Activated naive CD4-positive, alpha-beta T cell treated with anti-CD3 and anti-CD28 coated beads, Interleukin-2, amount 10 ng/mL, durations not matched to agents 7 days and 5 days (primary cell): ENCODE measurements at regions not wholly inside any gene's neighbourhood (a gene's known extent, or its start where the extent isn't known, plus 50 kb on each side); places are given as distances from the start of the nearest gene placed in this dataset.

Source experiments
- CTCF ChIA-PET: fragments of 350-600 bp; sonication (Branson Sonifier 250); formaldehyde crosslinking; loops from one replicate; lab custom pipeline; 2021; ENCODE audit warnings: antibody characterized with exemption; lab: Charles Lee
- DNase-seq: peaks from one replicate; pipeline ENCODE4 v3.0.0-alpha.2; 2020
- H3K27ac Mint-ChIP-seq: one replicate; pipeline ENCODE4 v1.8.0; 2021; ENCODE audit warnings: mild to moderate bottlenecking, moderate library complexity, mixed read lengths
- H3K27me3 Mint-ChIP-seq: one replicate; pipeline ENCODE4 v1.8.0; 2021; ENCODE audit warnings: mild to moderate bottlenecking, mixed read lengths
- H3K36me3 Mint-ChIP-seq: one replicate; pipeline ENCODE4 v1.8.0; 2021; ENCODE audit warnings: mixed read lengths
- H3K4me1 Mint-ChIP-seq: one replicate; pipeline ENCODE4 v1.8.0; 2021; ENCODE audit warnings: mixed read lengths
- H3K4me3 Mint-ChIP-seq: one replicate; pipeline ENCODE4 v1.8.0; 2021; ENCODE audit warnings: mild to moderate bottlenecking, moderate library complexity, mixed read lengths
- H3K9me3 Mint-ChIP-seq: one replicate; pipeline ENCODE4 v1.8.0; 2021; ENCODE audit warnings: mixed read lengths

DNA sequence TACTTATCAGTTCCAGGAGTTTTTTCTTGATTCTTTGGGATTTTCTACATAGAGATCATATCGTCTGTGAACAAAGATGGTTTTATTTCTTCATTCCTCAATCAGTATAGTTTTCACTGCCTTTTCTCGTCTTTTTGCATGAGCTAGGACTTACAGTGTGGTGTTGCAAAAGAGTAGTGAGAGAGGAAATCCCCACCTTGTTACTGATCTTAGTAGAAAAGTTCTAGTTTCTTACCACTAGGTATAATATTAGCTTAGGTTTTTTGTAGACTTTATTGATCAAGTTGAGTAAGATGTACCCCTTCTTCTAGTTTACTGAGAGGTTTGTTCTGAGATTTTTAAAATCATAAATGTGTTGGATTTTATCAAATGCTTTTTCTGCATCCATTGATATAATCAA, 123.3 kb downstream of the TMEM26 start:
- Mint-ChIP-seq H3K36me3 (no peaks in the 10 kb centered on the region), H3K4me3 (no peak overlapping the region), H3K4me1 (no peaks in the 10 kb centered on the region), H3K27me3 (peaks cover under 1% of the 10 kb centered on the region), H3K9me3 (peaks cover 8% of the 10 kb centered on the region), H3K27ac (no peak overlapping the region)
- CTCF ChIA-PET = no interaction called here
- no peak for DNase-seq

DNA sequence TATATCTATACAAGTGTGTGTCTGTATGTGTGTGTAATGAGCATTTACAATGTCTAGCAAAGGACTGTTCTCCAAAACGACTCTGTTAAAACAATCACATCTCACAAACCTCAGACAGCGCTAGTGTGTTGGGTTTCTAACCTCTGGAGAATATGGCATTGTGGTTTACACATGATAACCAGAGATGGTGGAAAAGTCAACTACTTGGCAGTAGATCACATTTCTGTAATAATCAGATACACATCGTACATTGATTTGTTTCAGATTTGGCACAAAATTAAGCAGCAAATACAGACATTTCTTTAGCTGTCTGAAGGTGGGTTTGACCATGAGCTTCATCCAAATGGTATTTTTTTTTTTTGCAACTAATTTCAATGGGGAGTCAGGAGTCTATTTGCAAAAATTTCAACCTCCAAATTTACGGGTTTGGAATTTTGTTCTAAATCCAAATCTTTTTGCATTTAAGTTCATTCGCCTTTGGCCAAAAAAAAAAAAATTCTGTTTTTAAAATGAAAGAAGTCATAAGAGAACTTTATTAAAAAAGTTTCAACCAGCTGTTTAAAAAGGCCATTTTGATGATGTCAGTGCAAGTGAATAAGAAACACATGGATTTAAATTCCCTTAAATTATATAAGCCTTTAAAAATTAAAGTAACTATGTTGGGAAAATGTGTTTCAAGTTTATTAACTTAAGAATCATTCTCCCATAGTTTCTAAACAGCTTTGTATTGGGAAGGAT, 127.8 kb downstream of the TMEM26 start:
- no peak for DNase-seq
- Mint-ChIP-seq H3K27me3 (peaks cover 4% of the 10 kb centered on the region), H3K4me3 (no peak overlapping the region), H3K4me1 (no peaks in the 10 kb centered on the region), H3K27ac (no peak overlapping the region), H3K9me3 (peaks cover 7% of the 10 kb centered on the region), H3K36me3 (no peaks in the 10 kb centered on the region)
- CTCF ChIA-PET = interaction anchor here (1.5 kb wide), 1 partner anchor 10 kb away, joined by 3 read pairs; no protein-coding TSS in a partner anchor

DNA sequence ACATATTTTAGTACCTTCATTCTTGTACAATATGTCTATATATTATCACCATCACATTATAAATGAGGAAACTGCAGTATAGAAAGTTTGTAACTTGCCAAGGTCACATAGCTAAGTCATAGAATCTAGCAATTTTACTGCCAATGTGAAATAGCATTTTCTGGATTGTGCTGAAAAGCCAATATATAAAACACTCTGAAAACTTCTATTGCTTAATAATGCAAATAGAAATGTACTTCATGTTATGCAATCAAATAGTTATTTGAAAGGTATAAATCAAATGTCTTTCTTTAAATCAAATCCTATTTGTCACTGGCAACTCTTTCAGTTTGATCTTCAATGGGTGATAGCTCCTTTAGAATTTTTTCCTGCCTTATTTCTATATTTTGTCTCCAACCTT, 129.5 kb downstream of the TMEM26 start:
- Mint-ChIP-seq H3K27me3 (peaks cover 4% of the 10 kb centered on the region), H3K4me1 (no peaks in the 10 kb centered on the region), H3K4me3 (no peak overlapping the region), H3K27ac (no peak overlapping the region), H3K9me3 (peaks cover 2% of the 10 kb centered on the region), H3K36me3 (no peaks in the 10 kb centered on the region)
- no peak for DNase-seq
- CTCF ChIA-PET = no interaction called here

DNA sequence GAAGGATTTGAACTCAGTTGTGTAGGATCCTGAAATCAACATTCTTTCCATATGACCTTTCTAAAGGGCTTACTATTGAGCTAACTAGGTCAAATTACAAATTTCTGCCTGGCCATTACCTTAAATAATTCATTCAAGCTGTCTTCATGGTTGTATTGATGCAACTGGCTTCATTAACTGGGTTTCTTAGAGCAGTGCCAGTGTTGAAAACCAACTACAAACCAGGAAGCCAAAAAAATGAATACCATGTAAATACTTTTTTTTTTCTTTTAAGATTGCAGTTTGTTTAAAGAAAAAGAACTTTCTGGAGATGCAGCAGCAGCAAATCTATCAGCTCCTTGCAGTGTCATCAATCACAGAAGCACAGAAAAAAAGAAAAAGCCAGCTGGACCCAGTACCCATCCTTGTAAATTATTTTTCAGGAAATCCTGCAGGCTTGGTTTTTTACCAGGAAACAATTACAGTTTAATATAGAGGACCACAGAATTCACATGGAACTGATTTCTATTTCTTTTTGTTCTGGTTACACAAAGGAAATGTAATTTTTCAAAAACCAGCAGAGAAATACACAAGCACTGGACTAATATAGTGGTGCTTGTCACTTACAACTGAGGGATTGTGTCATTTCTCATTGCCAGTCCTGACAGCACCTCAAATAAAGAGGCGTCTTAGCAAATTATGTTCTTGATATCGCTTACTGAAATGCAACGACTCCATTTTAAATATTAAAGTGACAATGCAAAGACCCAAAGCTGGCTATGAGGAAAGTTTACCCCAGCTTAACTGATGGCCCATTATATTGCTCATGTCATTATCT, 131.9 kb downstream of the TMEM26 start:
- Mint-ChIP-seq H3K4me3 (no peak overlapping the region), H3K4me1 (no peaks in the 10 kb centered on the region), H3K27me3 (peaks cover 4% of the 10 kb centered on the region), H3K9me3 (no peaks in the 10 kb centered on the region), H3K36me3 (no peaks in the 10 kb centered on the region), H3K27ac (no peak overlapping the region)
- no peak for DNase-seq
- CTCF ChIA-PET = no interaction called here

DNA sequence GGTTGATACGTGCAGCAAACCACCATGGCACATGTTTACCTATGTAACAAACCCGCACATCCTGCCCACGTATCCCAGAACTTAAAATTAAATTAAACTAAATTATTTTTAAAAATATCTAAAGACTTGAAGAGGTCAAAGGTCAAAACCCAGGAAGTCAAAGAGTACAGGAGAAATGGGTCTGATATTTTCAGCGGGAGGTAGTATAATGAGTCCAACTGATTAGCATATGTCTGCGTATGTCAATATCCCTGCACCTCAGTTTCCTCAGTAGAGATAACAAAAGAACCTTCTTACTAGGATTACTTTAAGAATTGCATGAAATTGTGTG, 133.0 kb downstream of the TMEM26 start:
- H3K4me3 Mint-ChIP-seq = no peak overlapping the region
- no peaks in the 10 kb centered on the region for H3K9me3 Mint-ChIP-seq
- CTCF ChIA-PET = no interaction called here
- H3K27ac Mint-ChIP-seq = no peak overlapping the region
- no peak for DNase-seq
- peaks cover 4% of the 10 kb centered on the region for H3K27me3 Mint-ChIP-seq
- no peaks in the 10 kb centered on the region for H3K36me3 Mint-ChIP-seq
- H3K4me1 Mint-ChIP-seq = no peaks in the 10 kb centered on the region

DNA sequence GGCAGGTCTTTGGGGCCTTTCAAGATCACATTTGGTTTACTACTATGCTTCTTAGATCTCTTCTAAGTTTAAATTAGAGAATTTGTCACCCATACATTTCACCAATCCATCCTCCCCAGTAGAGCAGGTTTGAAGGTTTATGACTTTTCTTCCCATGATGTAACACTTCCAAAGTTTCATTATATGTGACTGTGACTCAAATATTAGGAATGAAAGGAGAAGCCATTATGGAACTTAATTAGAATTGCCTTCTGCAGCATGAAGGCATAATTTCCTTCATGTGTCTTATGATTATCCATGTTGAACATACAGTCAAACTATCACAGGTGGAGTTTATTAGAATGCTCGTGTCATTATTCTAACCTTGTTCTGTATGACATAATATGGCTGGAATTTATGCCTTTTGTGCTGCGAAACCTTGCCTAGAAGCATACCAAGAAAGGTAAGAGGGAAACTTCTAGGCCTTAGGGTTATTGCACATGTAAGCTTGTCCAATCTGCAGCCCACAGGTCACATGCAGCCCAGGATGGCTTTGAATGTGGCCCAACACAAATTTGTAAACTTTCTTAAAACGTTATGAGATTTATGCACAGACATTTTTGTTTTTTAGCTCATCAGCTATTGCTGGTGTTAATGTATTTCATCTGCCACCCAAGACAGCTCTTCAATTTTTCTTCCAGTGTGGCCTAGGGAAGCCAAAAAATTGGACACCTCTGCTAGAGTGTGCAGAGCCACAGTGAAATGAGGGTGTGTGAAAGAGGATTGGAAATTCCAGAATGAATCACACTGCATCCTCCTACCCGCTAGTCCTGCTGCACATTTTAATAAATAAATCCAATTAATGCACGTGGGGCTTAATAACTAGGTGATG, 133.6 kb downstream of the TMEM26 start:
- no peaks in the 10 kb centered on the region for H3K36me3 Mint-ChIP-seq
- peaks cover under 1% of the 10 kb centered on the region for H3K27me3 Mint-ChIP-seq
- no peaks in the 10 kb centered on the region for H3K9me3 Mint-ChIP-seq
- no peak overlapping the region for H3K27ac Mint-ChIP-seq
- peaks cover 2% of the 10 kb centered on the region for H3K4me1 Mint-ChIP-seq
- CTCF ChIA-PET = no interaction called here
- DNase-seq = no peak
- H3K4me3 Mint-ChIP-seq = no peak overlapping the region

DNA sequence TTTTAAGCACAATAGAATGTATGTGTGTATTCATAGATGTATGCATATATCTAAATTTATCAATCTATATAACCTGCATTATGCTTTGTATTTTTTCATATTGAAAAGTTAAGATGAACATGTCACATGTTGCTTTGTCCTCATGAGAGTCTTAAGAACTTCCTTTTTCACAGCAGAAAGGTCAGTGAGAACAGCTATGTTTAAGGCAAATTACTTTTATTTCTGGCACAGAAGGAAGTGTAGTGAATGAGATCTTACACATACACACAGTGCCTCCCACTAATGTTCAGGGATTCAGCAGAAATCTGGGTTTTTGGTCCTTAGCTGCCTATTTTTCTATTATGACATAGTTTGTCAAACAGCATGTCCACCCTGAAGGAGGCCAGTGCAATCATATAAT, 134.8 kb downstream of the TMEM26 start:
- CTCF ChIA-PET = no interaction called here
- Mint-ChIP-seq H3K27ac (no peak overlapping the region), H3K27me3 (no peaks in the 10 kb centered on the region), H3K9me3 (no peaks in the 10 kb centered on the region), H3K36me3 (no peaks in the 10 kb centered on the region), H3K4me1 (peaks cover 12% of the 10 kb centered on the region), H3K4me3 (no peak overlapping the region)
- DNase-seq = no peak

DNA sequence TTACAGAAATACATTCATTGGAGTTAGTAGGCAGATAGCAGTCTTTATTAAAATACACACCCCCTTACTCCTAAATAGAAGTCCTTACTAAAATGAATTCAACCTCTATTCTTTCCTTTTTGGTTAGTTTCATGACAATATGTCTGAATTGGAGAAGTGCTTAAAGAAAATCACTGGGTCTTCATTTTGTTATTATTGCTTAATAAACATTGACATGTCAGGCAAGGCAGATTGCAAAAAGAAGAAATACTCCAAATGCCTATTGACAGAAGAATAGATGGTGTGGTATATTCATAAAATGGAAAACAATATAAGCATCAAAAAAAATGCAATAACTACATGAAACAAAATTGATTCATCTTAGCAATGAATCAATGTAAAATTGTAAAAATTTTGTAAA, 135.5 kb downstream of the TMEM26 start:
- Mint-ChIP-seq H3K9me3 (no peaks in the 10 kb centered on the region), H3K4me1 (peaks cover 15% of the 10 kb centered on the region), H3K27me3 (no peaks in the 10 kb centered on the region), H3K36me3 (no peaks in the 10 kb centered on the region), H3K27ac (no peak overlapping the region), H3K4me3 (no peak overlapping the region)
- CTCF ChIA-PET = no interaction called here
- DNase-seq = no peak

DNA sequence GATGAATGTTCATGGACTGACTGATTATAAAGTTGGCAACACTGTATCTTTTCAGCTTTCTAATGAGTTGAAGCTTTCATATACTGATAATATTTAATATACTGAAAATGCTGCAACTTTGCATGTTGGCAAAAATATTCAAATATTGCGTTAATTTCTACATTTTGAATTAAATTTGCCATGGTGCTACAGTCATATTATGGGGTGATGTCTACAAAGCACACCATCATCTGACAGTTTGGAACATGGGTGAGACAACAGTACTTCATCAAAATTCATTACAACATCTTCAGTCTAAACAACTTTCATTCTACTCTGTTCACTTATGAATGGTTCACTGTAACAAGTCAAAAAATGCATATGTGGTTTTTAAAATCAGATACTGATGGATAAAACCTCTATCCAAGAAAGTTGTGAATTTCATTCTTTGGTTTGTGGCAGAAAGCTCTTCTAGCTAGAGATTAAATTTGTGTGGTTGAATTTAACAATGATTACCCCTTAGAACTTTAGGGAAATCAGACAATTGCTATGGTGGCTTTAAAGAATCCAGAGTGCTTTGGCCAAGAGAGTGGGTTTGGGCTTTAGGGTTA, 136.4 kb downstream of the TMEM26 start:
- no peak for DNase-seq
- CTCF ChIA-PET = no interaction called here
- no peaks in the 10 kb centered on the region for H3K27me3 Mint-ChIP-seq
- no peaks in the 10 kb centered on the region for H3K9me3 Mint-ChIP-seq
- peaks cover 15% of the 10 kb centered on the region for H3K4me1 Mint-ChIP-seq
- H3K36me3 Mint-ChIP-seq = no peaks in the 10 kb centered on the region
- no peak overlapping the region for H3K4me3 Mint-ChIP-seq
- no peak overlapping the region for H3K27ac Mint-ChIP-seq

DNA sequence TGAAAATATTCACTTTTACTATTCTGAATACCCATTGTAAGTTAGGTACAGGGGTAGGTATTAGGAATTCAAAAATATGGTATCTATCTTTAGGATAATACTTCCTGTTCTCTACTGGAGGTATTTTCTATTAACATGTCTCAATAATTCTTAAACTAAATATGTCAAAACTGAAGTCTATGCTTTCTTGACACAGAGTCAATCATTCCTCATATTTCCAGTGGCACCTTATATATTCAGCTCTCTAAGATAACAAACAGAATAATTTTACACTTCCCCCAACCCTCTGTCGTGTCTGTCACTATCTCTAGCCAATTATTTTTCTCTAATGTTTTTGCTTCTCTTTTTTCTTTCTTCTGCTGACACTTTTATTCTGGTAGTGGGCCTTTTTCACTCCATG, 138.9 kb downstream of the TMEM26 start:
- peaks cover 15% of the 10 kb centered on the region for H3K4me1 Mint-ChIP-seq
- no peak for DNase-seq
- no peaks in the 10 kb centered on the region for H3K27me3 Mint-ChIP-seq
- no peak overlapping the region for H3K27ac Mint-ChIP-seq
- CTCF ChIA-PET = interaction anchor here (0.7 kb wide), 1 partner anchor 133 kb away, joined by 3 read pairs; no protein-coding TSS in a partner anchor
- no peaks in the 10 kb centered on the region for H3K36me3 Mint-ChIP-seq
- H3K9me3 Mint-ChIP-seq = no peaks in the 10 kb centered on the region
- no peak overlapping the region for H3K4me3 Mint-ChIP-seq

DNA sequence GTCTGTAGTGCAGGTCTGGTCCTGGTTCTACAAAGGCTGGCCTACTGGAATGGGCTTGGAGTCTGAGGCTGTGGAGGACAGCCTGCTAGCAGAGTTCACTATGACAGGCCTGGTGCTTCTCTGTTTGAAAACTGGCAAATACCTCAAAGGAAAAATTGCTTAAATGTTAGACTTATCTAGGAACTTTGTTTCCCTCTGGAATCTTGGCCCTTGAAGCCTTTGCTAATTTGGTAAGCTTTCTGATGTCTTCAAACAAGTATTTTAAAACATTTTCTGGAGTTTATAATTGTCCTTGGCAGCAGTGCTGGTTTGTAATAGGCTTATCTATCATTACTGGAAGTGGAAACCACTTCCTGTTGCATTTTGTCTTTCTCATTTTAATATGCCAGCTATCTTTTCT, 139.7 kb downstream of the TMEM26 start:
- H3K27me3 Mint-ChIP-seq = no peaks in the 10 kb centered on the region
- H3K9me3 Mint-ChIP-seq = no peaks in the 10 kb centered on the region
- CTCF ChIA-PET = interaction anchor here (0.6 kb wide), 1 partner anchor 98 kb away, joined by 3 read pairs; no protein-coding TSS in a partner anchor
- peaks cover 15% of the 10 kb centered on the region for H3K4me1 Mint-ChIP-seq
- DNase-seq = no peak
- no peaks in the 10 kb centered on the region for H3K36me3 Mint-ChIP-seq
- H3K27ac Mint-ChIP-seq = no peak overlapping the region
- no peak overlapping the region for H3K4me3 Mint-ChIP-seq

DNA sequence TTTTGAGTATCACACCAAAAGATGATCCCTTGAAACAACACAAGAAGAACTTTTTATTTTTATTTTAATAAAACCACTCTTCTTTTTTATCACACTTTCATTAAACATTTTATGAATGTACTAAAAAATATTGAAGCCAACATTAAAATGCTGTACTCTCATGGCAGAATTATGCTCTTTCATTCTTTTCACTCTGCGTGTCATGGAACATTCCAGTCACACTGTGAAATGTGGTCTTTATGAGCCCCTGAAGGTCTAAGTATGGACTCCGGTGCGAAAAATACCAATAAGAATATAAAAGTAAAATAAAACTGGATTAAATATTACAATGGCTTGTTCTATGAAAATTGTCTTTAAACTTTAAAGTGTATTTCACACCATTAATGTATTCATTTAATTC, 148.4 kb downstream of the TMEM26 start:
- Mint-ChIP-seq H3K9me3 (no peaks in the 10 kb centered on the region), H3K4me1 (no peaks in the 10 kb centered on the region), H3K27me3 (peaks cover 9% of the 10 kb centered on the region), H3K27ac (no peak overlapping the region), H3K4me3 (no peak overlapping the region), H3K36me3 (no peaks in the 10 kb centered on the region)
- CTCF ChIA-PET = no interaction called here
- DNase-seq = no peak

DNA sequence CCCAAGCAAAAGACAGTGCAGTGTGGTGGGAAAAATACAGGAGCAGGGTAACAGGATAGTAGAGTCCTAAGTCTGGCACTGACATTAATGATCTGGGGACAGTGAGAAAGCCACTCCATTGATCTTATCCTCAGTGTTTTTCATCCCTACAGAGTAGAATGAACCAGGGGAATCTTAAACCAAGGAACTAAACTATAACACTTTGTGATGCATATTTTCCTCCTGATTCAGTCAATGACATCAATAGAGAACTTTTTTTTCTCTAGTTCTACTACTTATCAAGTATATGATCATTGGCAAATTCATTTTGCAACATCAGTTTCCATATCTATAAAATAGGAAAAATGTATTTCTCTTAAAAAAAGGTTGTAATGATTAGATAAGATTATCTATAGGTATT, 151.1 kb downstream of the TMEM26 start:
- DNase-seq = no peak
- Mint-ChIP-seq H3K4me3 (no peak overlapping the region), H3K36me3 (no peaks in the 10 kb centered on the region), H3K9me3 (no peaks in the 10 kb centered on the region), H3K27me3 (peaks cover 9% of the 10 kb centered on the region), H3K27ac (no peak overlapping the region), H3K4me1 (no peaks in the 10 kb centered on the region)
- CTCF ChIA-PET = no interaction called here

DNA sequence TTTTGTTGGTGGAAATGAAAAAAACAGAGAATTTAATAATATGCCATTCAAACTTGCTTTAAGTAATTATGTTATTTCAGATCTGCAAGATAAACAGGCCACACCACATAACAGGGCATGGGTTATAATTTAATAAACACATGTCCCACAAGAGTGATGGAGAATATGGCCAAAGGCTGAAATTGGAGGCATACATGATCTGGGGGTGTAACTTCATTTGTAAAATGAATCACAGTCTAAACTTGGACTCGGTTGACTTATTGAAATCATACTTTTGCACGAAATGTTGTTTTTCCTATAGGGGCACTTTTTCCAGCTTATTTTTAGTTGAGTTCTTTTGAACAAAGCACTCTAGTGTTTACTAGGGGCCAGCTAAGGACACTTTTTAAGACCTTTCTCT, 151.6 kb downstream of the TMEM26 start:
- no peaks in the 10 kb centered on the region for H3K4me1 Mint-ChIP-seq
- H3K27me3 Mint-ChIP-seq = peaks cover 9% of the 10 kb centered on the region
- no peak for DNase-seq
- CTCF ChIA-PET = no interaction called here
- H3K9me3 Mint-ChIP-seq = no peaks in the 10 kb centered on the region
- no peaks in the 10 kb centered on the region for H3K36me3 Mint-ChIP-seq
- no peak overlapping the region for H3K27ac Mint-ChIP-seq
- no peak overlapping the region for H3K4me3 Mint-ChIP-seq
